Ascending aorta (tissue), 2 donors: ENCODE measurements at regions not wholly inside any gene's neighbourhood (a gene's known extent, or its start where the extent isn't known, plus 50 kb on each side); places are given as distances from the start of the nearest gene placed in this dataset.

ENCODE experiments used
- DNase-seq, 2 donors: peaks; one replicate each; pipeline ENCODE4 v3.0.0-alpha.2; 2019; ENCODE audit warnings: low spot score in 2 of 2
- H3K27ac ChIP-seq, 2 donors: fragments of 200-600 bp; sonication (generic); one replicate each; pipeline ENCODE4 v1.5.1; 2016 to 2017; ENCODE audit warnings: mild to moderate bottlenecking in 1 of 2
- H3K27me3 ChIP-seq: fragments of 200-600 bp; sonication (generic); one replicate; pipeline ENCODE4 v1.5.1; 2017
- H3K36me3 ChIP-seq, 2 donors: fragments of 200-600 bp; sonication (generic); one replicate each; pipeline ENCODE4 v1.5.1; 2016
- H3K4me1 ChIP-seq, 2 donors: fragments of 200-600 bp; sonication (generic); one replicate each; pipeline ENCODE4 v1.5.1; 2016 to 2017; ENCODE audit warnings: mild to moderate bottlenecking in 1 of 2
- H3K4me3 ChIP-seq, 2 donors: fragments of 200-600 bp; sonication (generic); one replicate each; pipeline ENCODE4 v1.5.1; 2016 to 2017; ENCODE audit warnings: mild to moderate bottlenecking in 1 of 2
- H3K9me3 ChIP-seq, 2 donors: fragments of 200-600 bp; sonication (generic); one replicate each; pipeline ENCODE4 v1.5.1; 2016
- intact Hi-C: fragments of 100-400 bp; cut with DNase I; formaldehyde crosslinking; loops from one replicate; pipeline ENCODE4 v1.15.1; 2023
- TF ChIP-seq, protein P1 (sequence below), 3 experiments: fragments of 200-600 bp in 2 of 3; fragments of 450-650 bp in 1 of 3; sonication (generic) in 2 of 3; IDR thresholded peaks; one replicate each; pipeline ENCODE4 v1.5.1; 2016 to 2019; ENCODE audit warnings: antibody characterized with exemption in 3 of 3, mild to moderate bottlenecking in 1 of 3, moderate library complexity in 1 of 3

DNA sequence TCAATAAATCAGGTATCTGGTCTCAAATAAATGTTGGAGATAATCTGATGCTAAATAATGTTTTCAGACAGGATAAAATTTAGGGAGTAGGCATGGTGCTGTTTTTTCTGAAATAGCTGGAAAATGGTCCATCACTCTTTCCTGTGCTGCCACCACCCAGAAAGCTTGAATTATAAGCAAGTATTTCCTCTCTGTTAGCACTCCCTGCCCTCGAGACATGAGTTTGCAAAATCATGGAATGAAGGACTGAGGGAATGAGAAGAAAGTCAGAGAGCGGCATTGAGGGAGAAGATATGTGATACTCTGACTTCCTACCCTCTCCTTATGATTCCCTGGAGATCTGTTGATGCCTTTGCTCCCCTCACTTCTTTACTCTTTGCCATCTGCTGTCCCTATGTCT, 1095.7 kb downstream of the IGSF11 start:
- intact Hi-C loops = no loop called here
- H3K36me3 ChIP-seq = no peaks in the 10 kb centered on the region
- no peak for DNase-seq
- no peaks in the 10 kb centered on the region for H3K27me3 ChIP-seq
- TF ChIP-seq, protein P1, sequence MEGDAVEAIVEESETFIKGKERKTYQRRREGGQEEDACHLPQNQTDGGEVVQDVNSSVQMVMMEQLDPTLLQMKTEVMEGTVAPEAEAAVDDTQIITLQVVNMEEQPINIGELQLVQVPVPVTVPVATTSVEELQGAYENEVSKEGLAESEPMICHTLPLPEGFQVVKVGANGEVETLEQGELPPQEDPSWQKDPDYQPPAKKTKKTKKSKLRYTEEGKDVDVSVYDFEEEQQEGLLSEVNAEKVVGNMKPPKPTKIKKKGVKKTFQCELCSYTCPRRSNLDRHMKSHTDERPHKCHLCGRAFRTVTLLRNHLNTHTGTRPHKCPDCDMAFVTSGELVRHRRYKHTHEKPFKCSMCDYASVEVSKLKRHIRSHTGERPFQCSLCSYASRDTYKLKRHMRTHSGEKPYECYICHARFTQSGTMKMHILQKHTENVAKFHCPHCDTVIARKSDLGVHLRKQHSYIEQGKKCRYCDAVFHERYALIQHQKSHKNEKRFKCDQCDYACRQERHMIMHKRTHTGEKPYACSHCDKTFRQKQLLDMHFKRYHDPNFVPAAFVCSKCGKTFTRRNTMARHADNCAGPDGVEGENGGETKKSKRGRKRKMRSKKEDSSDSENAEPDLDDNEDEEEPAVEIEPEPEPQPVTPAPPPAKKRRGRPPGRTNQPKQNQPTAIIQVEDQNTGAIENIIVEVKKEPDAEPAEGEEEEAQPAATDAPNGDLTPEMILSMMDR (IDR thresholded peaks at IDR 0.05) = no peak
- H3K4me1 ChIP-seq = no peaks in the 10 kb centered on the region
- H3K9me3 ChIP-seq = no peaks in the 10 kb centered on the region
- H3K27ac ChIP-seq = no peak overlapping the region
- no peak overlapping the region for H3K4me3 ChIP-seq

DNA sequence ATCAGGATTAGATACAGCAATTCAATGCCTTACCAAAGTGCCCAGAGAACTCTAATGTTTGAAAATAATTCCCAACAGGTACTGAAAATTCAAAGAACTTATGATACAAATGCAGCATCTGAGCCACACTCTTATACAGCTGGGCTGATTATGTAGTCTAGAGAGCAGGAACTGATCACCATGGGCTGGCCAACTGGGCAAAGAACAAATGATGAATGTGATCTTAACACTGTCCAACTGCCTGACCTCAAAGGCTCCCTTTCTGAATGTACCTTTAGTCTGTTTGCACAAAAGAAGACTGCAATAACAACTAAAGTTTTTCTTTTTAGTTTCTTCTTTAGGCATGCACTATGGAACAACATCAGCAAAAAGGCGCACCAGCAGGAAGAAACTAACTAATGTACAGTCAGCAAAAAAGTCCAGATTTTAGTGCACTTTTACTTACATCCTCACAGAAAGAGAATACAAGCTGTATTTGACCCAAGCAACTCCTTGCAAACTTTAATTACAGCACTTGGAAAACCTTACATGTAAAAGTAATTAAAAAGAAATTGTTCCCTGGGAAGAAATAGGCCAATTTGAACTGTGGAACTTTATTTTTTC, 1095.1 kb downstream of the IGSF11 start:
- TF ChIP-seq, protein P1 (IDR thresholded peaks at IDR 0.05) = no peak
- intact Hi-C loops = no loop called here
- Histone ChIP-seq H3K36me3 (no peaks in the 10 kb centered on the region), H3K9me3 (no peaks in the 10 kb centered on the region), H3K4me3 (no peak overlapping the region), H3K4me1 (no peaks in the 10 kb centered on the region), H3K27me3 (no peaks in the 10 kb centered on the region), H3K27ac (no peak overlapping the region)
- DNase-seq = no peak

DNA sequence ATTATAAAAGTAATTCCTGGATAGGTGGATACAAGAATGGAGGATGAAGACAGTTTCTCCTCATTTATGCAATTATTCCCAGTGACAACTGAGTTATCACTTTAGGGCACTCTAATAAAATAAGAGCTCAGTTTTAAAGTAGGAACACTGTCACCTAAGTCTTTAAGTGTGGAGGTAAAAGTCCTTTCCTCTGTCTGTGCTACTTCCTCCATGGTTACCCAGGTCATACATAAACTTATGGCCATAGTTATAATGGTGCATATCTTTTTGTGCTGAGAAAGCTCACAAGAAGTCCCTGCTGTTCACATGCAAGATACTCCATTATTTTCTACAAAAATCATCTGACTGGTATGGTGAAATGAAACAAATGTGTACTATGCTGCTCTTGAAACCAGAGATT, 1093.6 kb downstream of the IGSF11 start:
- Histone ChIP-seq H3K27me3 (no peaks in the 10 kb centered on the region), H3K27ac (no peak overlapping the region), H3K4me3 (no peak overlapping the region), H3K4me1 (no peaks in the 10 kb centered on the region), H3K9me3 (no peaks in the 10 kb centered on the region), H3K36me3 (no peaks in the 10 kb centered on the region)
- intact Hi-C loops = no loop called here
- no peak for DNase-seq
- TF ChIP-seq, protein P1 (IDR thresholded peaks at IDR 0.05) = no peak

DNA sequence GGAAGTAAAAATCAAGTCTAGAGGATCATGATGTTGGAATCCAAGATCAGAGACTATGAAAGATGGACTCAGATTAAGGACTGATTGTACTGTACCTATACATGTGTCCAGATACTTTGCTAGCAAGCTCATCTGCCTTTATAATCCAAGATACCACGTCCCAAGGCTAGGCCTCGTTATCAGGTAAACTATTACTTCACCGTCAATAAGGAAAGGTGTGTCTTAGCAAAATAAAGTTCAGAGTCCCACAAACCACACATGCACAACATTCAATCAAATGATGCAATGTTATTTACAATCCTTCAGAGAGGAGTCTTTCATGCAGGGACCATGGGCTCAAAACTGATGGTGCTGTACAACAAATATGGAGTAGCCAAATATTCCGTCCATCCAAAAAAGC, 1092.9 kb downstream of the IGSF11 start:
- no peak overlapping the region for H3K27ac ChIP-seq
- DNase-seq = no peak
- H3K36me3 ChIP-seq = no peaks in the 10 kb centered on the region
- H3K9me3 ChIP-seq = no peaks in the 10 kb centered on the region
- no peak overlapping the region for H3K4me3 ChIP-seq
- TF ChIP-seq, protein P1 (IDR thresholded peaks at IDR 0.05) = no peak
- no peaks in the 10 kb centered on the region for H3K27me3 ChIP-seq
- H3K4me1 ChIP-seq = no peaks in the 10 kb centered on the region
- intact Hi-C loops = no loop called here

DNA sequence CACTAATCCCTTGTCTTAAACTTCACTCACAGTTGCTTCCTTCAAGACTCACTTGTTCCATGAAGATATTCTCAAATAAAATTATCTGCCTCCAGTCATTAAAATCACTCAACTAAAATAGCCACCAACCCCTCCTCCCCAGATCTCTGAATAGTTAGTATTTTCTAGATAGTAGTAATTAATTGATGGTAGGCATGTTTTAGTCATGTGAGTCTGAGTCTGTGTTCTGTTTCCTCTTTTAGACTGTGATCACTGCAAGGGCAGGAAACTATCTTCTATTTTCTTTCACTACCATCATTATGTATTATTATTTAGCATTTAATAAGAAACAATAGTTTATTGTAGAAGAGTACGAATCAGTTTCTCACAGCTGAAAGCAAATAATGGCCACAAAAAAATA, 1080.5 kb downstream of the IGSF11 start:
- Histone ChIP-seq H3K9me3 (no peaks in the 10 kb centered on the region), H3K36me3 (no peaks in the 10 kb centered on the region), H3K4me1 (no peaks in the 10 kb centered on the region), H3K27me3 (no peaks in the 10 kb centered on the region), H3K27ac (no peak overlapping the region), H3K4me3 (no peak overlapping the region)
- DNase-seq = no peak
- TF ChIP-seq, protein P1 (IDR thresholded peaks at IDR 0.05) = no peak
- intact Hi-C loops = no loop called here

DNA sequence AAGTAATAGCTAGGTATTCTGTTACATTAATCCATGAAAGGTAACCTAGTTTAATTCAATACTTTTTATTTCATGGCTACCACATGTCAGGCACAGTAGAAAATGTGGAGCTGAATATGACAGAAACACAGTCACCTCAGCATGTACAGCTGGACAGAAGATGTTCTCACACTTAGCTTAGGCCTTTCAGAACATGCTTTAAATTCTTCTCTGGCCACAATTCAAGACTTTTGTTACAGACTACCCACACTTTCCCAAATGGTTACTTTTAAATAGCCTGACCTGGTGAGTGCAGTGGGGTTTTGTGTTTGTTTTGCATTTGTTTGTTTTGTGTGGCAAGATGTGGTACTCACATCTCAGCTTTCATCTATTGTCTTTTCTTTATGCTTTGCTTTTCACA, 1079.5 kb downstream of the IGSF11 start:
- TF ChIP-seq, protein P1 (IDR thresholded peaks at IDR 0.05) = no peak
- no peak overlapping the region for H3K27ac ChIP-seq
- no peaks in the 10 kb centered on the region for H3K4me1 ChIP-seq
- no peaks in the 10 kb centered on the region for H3K27me3 ChIP-seq
- H3K4me3 ChIP-seq = no peak overlapping the region
- no peak for DNase-seq
- no peaks in the 10 kb centered on the region for H3K9me3 ChIP-seq
- H3K36me3 ChIP-seq = no peaks in the 10 kb centered on the region
- intact Hi-C loops = no loop called here
